GM19463 (cell line): ENCODE measurements at regions not wholly inside any gene's neighbourhood (a gene's known extent, or its start where the extent isn't known, plus 50 kb on each side); places are given as distances from the start of the nearest gene placed in this dataset.
"Not testable (repeated sequence)": the region's sequence is repeated elsewhere in the genome, so short reads cannot be mapped to it uniquely, and the experiment has no call there.

ENCODE experiments used
- ATAC-seq: cut with Tn5 transposase; IDR thresholded peaks from one replicate; pipeline ENCODE4 v1.9.1; 2021; ENCODE audit warnings: mild to moderate bottlenecking, moderate library complexity; ENCODE audit not compliant: unreplicated experiment

DNA sequence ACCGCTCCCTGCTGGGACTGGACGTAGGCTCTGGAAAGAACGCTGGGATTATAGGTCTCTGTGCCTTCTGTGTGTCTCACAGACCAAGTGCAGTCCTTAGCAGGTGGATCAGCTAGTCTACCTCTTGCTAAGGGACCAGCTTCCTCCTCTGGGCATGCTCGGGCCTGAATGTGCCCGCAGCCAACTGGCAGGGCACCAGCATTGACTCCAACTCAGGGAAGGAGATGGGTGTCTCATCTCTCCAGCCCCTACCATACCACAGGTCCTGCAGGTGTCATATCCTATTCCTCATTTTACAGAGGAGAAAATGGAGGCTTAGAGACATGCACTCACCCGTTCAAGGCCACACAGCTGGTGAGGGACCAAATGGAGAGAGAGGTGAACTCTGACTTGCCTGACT is 340.2 kb downstream of the PTPRU start:
- no peak for ATAC-seq

- no peak for ATAC-seq
Observed at GRCh38 chr1:29575826-29576225, 339.5 kb downstream of the PTPRU start.

DNA sequence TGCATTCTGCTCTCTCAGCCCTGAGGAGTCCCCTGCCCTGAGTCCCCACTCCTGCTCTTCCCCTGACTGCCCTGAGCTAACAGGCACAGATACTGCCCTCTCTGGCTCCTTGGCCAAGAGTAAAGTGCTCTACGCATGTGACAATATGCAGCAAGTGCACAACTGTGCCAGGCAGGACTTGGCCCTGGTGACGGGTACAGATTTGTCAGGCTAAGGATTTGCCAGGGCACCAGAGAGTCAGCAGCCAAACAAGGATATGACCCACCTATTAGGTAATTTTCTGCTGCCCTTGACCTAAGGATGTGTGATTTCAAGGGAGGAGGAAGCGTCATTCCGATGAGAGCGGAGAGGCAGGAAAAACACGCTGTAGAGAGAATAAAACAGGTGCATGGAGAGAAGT is 339.0 kb downstream of the PTPRU start:
- no peak for ATAC-seq

DNA sequence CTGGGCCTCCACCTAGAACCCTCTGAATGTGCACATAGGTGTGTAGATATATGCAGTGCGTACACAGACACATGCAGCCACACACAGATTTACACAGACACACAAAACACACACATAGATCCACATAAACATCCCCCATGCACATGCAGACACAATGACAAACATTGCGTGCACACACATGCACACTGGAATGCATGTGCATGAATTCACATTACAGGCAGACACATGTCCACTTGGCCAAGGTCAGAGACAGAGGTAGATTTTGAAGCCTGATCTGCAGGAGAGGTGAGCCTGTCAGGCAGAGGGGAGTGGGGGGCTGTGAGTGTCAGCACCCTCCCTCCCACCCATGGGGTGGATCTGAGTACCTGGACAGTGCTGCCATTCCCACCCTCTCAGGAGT is 338.5 kb downstream of the PTPRU start:
- no peak for ATAC-seq

DNA sequence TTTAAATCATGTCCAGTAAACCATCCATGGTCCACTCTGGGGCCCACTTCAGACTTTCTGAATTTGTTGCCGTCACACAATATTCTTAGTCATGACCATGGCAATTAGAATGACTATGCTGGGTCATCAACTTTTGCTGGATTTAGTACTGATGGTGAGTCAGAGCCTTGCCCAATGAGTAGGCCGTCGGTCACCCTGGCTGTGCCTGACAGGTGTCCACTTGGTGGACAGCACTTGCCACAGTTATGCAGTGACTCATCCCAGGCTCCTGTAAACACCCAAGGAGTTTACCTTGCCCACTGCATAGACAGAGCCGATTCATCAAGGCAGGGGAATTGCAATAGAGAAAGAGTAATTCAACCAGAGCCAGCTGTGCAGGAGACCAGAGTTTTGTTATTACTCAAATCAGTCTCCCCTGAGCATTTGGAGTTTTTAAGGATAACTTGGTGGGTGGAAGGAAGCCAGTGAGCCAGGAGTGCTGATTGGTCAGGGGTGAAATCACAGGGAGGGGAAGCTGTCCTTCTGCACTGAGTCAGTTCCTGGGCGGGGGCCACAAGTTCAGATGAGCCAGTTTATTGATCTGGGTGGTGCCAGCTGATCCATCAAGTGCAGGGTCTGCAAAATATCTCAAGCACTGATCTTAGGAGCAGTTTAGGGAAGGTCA is 333.8 kb downstream of the PTPRU start:
- no peak for ATAC-seq

GRCh38 chr1:29567257-29567656 is 330.9 kb downstream of the PTPRU start:
- no peak for ATAC-seq

DNA sequence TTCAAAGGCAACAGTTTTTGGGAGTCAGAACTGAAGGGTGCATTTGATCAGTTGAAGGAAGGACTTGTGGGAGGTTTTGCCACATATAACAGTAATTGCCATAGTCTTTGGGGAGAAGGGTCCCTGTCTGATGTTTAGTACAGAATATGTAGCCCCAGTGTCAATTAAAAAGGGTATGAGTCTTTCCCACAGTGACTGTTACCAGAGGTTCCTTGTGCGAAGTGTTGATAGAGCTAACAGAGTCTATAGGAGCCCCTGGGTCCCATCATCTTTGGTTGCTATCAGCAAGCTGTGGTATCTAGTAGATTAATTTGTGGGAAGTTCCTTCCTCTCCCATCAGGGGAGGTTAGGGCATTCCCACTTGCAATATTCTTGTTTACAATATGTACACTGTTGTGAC is 329.2 kb downstream of the PTPRU start:
- no peak for ATAC-seq

- no peak for ATAC-seq
Observed at GRCh38 chr1:29563571-29563970, 327.2 kb downstream of the PTPRU start.

GRCh38 chr1:29563092-29563491 is 326.8 kb downstream of the PTPRU start:
- no peak for ATAC-seq

GRCh38 chr1:29559056-29559455 is 322.7 kb downstream of the PTPRU start:
- no peak for ATAC-seq

DNA sequence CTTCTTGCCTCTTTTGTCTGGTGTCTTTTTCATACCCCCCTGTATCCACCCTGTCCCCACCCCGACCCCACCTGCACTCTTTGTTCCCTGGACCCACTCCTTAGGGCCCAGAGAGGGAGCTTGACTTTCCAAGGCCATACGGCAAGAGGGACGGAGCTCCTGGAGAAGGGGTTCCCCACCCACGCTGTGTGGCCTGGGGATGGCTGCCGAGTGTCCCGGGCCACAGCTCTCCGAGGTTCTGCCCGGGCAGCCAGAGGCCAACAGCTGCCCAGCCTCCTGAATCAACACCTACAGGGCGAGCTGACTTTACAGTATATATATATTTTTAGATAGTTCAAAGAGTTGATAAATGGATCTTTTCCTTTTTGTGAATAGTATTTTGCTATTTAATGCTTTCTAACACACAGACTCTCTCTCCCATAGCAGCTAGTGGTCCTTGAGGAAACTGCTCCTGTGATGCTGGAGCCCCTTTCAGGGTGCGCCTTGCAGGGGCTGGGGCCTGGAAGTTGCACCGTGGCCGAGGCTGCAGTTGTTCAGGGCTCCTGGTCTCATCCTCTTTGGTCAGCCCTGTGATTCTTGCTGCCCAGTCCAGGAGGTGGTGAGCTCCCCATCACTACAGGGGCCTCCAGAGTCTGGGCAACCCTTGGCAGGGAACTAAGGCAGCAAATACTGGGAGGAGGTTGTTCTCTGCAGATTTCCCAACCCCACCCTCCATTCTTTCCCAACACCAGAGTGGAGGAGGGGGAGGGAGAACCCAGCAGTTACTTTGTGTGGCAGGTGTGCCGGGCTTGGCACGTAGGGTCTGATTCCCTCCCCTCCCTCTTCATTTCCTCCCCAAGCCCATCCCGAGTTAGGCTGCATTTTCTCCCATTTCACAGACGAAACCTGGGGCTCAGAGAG is 321.6 kb downstream of the PTPRU start:
- ATAC-seq = no peak

GRCh38 chr1:29557066-29557465 is 320.7 kb downstream of the PTPRU start:
- ATAC-seq = no peak

DNA sequence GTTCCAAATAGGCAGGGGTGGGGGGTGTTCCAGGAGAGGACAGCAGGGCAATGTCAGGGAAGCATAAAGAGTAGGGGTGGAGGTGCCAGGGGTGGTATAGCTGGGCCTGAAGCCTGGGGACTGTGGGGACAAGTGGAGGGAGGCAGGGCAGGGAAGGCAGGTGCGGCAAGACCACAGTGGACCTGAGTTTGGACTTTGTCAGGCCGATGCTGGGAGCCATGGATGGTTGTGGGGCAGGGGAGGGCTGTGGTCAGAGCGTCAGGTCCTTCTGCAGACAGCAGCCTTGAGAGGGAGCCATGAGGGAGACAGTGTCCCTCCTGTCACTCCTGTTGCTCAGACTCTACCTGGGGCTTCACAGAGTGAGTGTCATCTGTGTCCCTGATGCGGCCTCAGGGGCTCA is 320.3 kb downstream of the PTPRU start:
- no peak for ATAC-seq

DNA sequence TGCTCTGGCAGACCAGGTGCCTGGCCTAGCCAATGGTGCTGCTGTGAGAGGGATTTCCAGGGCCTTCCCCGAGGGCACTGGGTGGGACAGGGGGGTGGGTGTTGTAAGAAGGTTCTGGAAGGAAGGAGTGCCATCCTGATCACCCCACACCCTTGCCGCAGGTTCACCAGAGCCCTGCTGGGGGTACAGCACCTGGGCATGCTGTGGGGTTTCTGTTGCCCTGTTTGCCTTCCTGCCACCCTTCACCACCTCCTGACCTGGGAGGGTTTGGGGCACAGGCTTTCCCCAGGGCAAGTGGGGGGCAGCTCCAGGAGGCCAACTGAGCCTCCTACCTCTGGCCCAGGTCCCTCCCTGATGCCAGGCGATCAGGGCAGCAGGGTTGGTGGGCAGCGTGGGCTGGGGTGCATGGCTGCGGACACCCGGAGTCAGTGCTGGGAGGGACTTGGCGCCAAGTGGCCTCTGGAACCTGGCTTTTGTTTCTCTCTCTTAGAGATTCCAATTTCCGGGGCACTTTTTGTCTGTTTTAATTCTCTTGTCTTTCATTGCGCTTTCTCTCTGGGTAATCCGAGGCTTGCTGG is 318.8 kb downstream of the PTPRU start:
- no peak for ATAC-seq

- no peak for ATAC-seq
Observed at GRCh38 chr1:29554208-29554778, 318.0 kb downstream of the PTPRU start.

GRCh38 chr1:29551123-29551936 is 315.0 kb downstream of the PTPRU start:
- ATAC-seq = no peak

DNA sequence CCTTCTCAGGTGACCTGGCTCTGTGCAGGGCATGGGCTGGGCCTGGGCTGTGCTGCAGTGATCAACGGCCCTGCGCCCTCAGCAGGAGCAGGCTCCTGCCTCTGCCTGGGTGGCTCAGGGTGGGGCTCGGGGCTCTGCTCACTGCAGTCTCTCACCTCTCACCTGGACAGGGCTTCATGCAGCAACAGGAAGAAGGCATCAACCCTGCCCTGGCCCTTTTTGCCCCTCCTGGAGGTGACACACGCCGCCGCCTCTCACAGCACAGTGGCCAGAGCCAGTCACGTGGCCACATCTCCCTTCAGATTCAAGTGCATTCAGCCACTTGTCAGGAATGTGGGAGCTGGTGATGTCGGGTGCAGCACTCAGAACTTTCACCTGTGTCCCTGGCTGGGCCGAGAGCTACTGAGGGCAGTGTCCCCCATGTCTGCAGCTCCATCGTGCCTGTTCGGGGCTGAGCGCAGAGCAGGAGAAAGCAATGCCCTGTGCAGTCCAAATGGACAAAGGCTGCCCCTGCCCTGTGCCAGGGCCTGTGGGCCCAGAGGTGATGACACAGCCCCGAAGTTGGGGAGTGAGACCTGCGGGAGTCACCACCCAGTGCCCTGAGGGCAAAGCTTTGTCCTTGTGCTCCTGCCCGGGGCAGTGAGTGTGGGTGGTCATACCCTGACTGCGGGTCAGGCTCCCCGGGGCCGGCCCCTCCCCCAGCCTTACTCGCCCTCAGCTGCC is 314.0 kb downstream of the PTPRU start:
- ATAC-seq = no peak

GRCh38 chr1:29549728-29550118 is 313.4 kb downstream of the PTPRU start:
- ATAC-seq = not testable (repeated sequence)

DNA sequence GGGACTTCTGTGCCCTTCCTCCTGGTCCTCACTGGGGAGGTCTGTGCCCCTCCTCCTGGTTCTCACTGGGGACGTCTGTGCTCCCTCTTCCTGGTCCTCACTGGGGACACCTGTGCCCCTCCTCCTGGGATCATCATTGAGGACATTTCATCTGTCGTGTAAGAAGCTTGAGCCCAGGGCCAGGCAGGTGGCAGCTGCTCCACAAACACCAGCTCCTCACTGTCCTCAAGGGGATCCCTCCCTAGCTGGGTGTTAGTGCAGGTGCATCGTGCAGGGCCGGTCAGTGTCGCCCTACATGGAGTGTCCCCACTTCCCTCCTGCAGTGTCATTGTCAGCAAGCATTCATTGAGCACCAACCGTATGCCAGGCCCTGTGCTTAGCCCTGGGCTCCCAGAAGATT is 312.7 kb downstream of the PTPRU start:
- ATAC-seq = no peak

DNA sequence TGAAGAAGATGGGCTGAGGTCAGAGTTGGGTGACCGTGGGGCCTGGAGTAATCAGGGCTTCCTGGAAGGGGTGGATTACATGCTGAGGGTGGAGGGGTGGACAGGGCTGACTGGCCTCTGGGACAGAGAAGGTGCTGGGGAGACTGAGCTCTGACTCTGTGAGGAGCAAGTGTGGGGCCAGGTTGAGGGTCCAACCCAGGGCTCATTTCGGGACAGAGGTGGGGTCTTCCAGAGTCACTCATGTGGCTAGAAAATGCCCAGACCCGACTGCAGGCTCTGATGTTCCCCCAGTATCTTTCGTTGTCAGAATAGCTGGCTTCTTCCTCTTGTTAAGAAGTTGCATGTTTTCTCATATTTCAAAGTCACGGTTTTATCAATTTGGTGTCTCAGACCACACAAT is 311.8 kb downstream of the PTPRU start:
- ATAC-seq = no peak
